GM12875 (cell line): ENCODE measurements at regions not wholly inside any gene's neighbourhood (a gene's known extent, or its start where the extent isn't known, plus 50 kb on each side); places are given as distances from the start of the nearest gene placed in this dataset.

ENCODE experiments used
- H3K4me3 ChIP-seq: one replicate; pipeline ENCODE4 v1.5.1; 2011; ENCODE audit warnings: low read depth, low read length, control low read depth
- TF ChIP-seq, protein P1 (sequence below): IDR thresholded peaks from 2 replicates; pipeline ENCODE4 v1.5.1; 2011; ENCODE audit warnings: low read depth, mild to moderate bottlenecking, control low read depth, inconsistent platforms, low read length, moderate library complexity, borderline replicate concordance; ENCODE audit not compliant: insufficient read depth

DNA sequence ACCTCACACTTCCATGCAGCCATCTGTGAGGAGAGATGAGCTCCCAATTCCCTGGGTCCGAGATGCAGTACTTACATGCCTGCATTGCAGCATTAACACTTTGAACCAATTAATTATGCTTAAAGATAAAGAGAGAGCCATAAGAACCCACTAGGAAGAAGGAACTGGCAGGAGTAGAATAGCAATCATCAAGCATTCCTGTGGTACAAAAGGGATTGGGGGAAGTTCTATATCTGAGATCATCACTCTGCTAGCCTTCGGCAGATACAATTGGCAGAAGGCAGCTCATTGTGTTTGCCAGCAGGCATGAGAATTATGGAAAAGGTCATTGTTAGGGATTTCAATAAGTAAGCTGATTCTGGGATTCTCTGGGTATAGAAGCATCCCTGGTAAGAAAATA, 891.4 kb downstream of the NTRK3 start:
- no peak overlapping the region for H3K4me3 ChIP-seq
- TF ChIP-seq, protein P1, sequence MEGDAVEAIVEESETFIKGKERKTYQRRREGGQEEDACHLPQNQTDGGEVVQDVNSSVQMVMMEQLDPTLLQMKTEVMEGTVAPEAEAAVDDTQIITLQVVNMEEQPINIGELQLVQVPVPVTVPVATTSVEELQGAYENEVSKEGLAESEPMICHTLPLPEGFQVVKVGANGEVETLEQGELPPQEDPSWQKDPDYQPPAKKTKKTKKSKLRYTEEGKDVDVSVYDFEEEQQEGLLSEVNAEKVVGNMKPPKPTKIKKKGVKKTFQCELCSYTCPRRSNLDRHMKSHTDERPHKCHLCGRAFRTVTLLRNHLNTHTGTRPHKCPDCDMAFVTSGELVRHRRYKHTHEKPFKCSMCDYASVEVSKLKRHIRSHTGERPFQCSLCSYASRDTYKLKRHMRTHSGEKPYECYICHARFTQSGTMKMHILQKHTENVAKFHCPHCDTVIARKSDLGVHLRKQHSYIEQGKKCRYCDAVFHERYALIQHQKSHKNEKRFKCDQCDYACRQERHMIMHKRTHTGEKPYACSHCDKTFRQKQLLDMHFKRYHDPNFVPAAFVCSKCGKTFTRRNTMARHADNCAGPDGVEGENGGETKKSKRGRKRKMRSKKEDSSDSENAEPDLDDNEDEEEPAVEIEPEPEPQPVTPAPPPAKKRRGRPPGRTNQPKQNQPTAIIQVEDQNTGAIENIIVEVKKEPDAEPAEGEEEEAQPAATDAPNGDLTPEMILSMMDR, result no peak

DNA sequence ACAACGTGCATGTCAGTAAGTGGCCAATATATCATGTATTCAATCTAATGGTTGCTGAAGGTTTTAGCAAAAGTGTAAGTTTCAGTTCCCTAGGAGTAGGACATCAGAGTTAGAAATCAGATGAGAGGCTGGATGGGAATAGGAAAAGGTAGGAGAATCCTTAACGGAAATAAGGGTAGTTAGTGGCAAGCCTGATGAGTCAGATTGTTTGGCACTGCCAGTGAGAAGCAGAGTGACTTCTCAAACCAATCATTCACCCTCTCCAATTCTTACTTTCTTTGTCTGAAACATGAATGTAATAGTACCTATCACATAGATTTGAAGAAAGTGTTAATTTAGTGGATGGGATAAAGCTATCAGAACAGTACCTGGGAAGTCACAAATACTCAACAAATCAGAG, 894.0 kb downstream of the NTRK3 start:
- no peak overlapping the region for H3K4me3 ChIP-seq
- TF ChIP-seq, protein P1, result no peak

DNA sequence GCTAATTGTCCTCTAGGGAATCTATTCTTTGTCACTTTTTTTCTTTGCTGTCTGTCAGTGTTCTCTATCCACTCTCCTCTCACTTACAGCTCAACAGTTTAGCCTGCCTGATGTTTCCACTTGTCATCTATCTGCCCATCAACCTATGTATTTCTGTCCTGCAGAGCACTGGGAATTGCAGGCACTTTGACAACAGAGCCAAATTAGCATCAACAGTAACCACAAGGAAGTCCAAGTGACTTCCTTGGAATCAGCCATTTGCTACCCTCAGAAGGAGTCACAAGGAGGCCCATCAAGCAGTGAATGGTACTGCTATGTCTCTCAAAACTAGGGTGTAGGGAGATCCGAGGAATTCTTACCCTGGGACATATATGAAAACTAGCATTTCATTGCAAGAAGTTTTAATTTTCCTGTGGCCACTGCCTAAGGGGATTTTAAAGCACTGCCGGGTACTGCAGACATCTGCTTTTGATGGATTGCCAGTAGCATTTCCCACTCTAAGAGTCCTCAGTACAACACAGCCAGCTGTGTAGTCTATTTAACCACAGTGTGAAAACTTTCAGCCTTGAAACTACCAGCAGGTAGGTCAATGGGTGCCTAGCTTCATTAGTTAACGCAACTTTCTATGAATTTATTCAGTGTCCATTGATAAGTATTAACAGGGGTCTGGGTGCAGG, 898.8 kb downstream of the NTRK3 start:
- no peak overlapping the region for H3K4me3 ChIP-seq
- TF ChIP-seq, protein P1, result no peak

DNA sequence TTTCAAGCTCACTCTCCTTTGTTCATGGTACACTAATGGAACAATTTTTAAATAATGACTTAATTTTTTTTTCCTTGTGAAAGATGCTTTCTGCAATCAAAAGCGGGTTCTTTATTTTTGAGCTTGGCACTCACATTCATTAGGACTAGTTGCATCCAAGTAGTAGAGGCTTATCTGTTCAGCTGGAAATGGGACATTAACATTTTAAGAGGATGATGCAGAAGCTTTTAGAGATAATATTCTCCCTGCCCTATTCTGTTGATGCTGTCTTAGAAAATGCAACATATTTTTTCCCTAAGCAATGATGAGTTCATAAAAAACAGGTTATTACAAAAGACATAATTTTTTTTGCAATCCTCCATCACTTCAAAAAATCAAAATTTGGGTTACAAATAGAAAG, 900.6 kb downstream of the NTRK3 start:
- TF ChIP-seq, protein P1, result no peak
- H3K4me3 ChIP-seq, result no peak overlapping the region

DNA sequence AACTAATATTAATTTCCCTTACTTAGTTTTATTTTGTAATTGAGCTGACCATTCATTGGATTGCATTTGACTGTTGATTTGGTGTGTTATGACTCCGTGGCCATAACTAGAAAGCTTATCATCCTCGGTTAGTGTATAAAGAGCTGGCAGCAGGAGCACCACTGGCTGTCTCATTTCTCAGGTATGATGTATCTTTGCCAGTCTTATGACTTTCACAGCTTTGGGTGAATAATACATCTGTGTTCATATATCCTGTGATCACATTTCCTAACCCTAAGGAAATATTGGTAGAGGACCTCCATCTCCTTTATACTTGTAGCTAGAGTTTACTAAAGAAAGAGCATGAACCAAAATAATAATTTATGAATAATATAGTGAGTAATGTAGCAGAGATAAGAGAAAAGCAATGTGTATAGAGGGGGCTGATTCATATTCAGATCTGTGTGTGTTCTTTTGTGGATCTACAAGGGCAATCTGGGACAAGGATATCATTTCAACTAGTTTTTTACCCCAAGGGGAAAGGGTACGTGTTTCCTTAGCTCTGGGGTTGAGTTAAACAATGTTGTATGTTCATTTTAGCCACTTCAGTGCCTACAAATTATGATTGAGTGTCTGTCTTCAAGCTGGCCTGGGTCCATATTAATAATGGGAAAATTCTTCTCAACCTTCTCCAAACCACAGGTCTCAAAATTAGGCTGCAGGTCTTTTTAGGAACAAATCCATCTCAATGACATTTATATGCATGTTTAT, 901.7 kb downstream of the NTRK3 start:
- no peak overlapping the region for H3K4me3 ChIP-seq
- TF ChIP-seq, protein P1, result no peak

DNA sequence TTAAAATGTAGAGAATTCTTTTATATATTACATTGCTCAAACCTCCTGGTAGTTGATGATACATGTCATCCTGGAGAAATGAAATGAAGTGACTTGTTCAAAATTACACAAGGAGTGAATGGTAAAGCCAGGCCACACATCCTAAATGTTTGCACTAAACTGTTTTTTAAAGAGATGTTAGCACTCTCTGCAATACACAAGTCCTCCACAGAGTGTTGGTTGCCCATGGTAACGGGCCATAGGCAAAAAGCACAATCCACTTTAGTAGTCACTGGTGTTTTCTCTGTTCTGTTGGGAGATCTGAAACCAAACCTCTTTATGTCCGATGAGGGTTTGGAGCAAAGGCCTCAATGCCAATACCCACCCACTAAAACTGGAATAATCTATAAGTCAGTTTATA, 907.4 kb downstream of the NTRK3 start:
- H3K4me3 ChIP-seq, result no peak overlapping the region
- TF ChIP-seq, protein P1, result no peak

DNA sequence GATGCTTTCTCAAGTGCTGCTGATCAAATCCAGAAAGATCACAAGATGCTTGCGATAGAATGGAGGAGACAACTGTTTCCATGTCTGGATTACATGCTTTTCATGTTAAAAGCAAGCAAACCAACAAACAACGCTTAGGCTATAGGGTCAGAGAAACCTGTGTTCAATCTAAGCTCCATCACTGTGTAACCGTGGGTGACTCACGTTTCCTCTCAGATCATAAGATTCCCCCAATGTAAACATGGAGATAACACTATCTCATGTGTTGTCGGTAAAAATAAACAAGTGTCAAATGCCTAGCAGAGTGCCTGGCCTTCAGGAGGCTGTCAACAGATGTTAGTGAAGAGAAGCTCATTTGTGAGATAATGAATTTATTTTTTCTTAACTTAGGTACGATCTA, 907.8 kb downstream of the NTRK3 start:
- TF ChIP-seq, protein P1, result no peak
- no peak overlapping the region for H3K4me3 ChIP-seq
